ENCODE measurements at regions not wholly inside any gene's neighbourhood (a gene's known extent, or its start where the extent isn't known, plus 50 kb on each side); places are given as distances from the start of the nearest gene placed in this dataset.

- TF ChIP-seq CTCF (IDR thresholded peaks at IDR 0.05) (no peak), POLR2A (IDR thresholded peaks at IDR 0.05) (no peak)
These were observed 1360.5 kb upstream of the ADGRL4 start for GRCh38 chr1:80367058-80367457.

All from right lobe of liver (tissue), 4 donors.